Neural cell (in vitro differentiated cells): ENCODE measurements at regions not wholly inside any gene's neighbourhood (a gene's known extent, or its start where the extent isn't known, plus 50 kb on each side); places are given as distances from the start of the nearest gene placed in this dataset.
A peak's percentile ranks its signal among the peaks of the same experiment; 100 is the strongest.

Experiments
- H2AFZ ChIP-seq: fragments of 200-600, 300-800 bp; sonication (generic), shearing (Covaris generic); 2 replicates; pipeline ENCODE4 v1.6.0; 2014; ENCODE audit warnings: low read depth, mild to moderate bottlenecking, antibody characterized with exemption, low read length, moderate library complexity
- H3F3A ChIP-seq: fragments of 200-600 bp; shearing (Covaris generic); 2 replicates; pipeline ENCODE4 v1.6.1; 2016; ENCODE audit warnings: mild to moderate bottlenecking, moderate library complexity, mixed read lengths, antibody characterized with exemption, low read length; ENCODE audit not compliant: insufficient read depth, poor library complexity, severe bottlenecking
- H3K27ac ChIP-seq: fragments of 200-600, 300-800 bp; sonication (generic), shearing (Covaris generic); 2 replicates; pipeline ENCODE4 v1.5.1; 2014; ENCODE audit warnings: mild to moderate bottlenecking, low read length, moderate library complexity
- H3K27me3 ChIP-seq: fragments of 300-800, 200-600 bp; sonication (generic), shearing (Covaris generic); 2 replicates; pipeline ENCODE4 v1.6.0; 2014; ENCODE audit warnings: mild to moderate bottlenecking, low read depth, low read length, moderate library complexity; ENCODE audit not compliant: insufficient read depth
- H3K36me3 ChIP-seq: fragments of 300-800, 200-600 bp; sonication (generic), shearing (Covaris generic); 2 replicates; pipeline ENCODE4 v1.5.1; 2014; ENCODE audit warnings: mild to moderate bottlenecking, antibody characterized with exemption, low read length, moderate library complexity; ENCODE audit not compliant: insufficient read depth
- H3K4me2 ChIP-seq: fragments of 300-800, 200-600 bp; sonication (generic), shearing (Covaris generic); 2 replicates; pipeline ENCODE4 v1.6.0; 2014; ENCODE audit warnings: mild to moderate bottlenecking, low read length
- H3K4me3 ChIP-seq: fragments of 300-800, 200-600 bp; sonication (generic), shearing (Covaris generic); 2 replicates; pipeline ENCODE4 v1.5.1; 2014; ENCODE audit warnings: mild to moderate bottlenecking, low read length, moderate library complexity
- H3K79me2 ChIP-seq: fragments of 200-600 bp; shearing (Covaris generic); replicated peaks from 2 replicates; pipeline ENCODE4 v1.6.0; 2014; ENCODE audit warnings: mild to moderate bottlenecking, low read length, moderate library complexity; ENCODE audit not compliant: insufficient read depth
- H3K9ac ChIP-seq: fragments of 300-800, 200-600 bp; sonication (generic), shearing (Covaris generic); 2 replicates; pipeline ENCODE4 v1.6.1; 2016; ENCODE audit warnings: mild to moderate bottlenecking, low read length, mixed read lengths
- H3K9me2 ChIP-seq: fragments of 200-600 bp; shearing (Covaris generic); 2 replicates; pipeline ENCODE4 v1.6.1; 2016; ENCODE audit warnings: mild to moderate bottlenecking, low read length, mixed read lengths; ENCODE audit not compliant: insufficient read depth
- H3K9me3 ChIP-seq: fragments of 200-600, 300-800 bp; sonication (generic), shearing (Covaris generic); 2 replicates; pipeline ENCODE4 v1.6.1; 2016; ENCODE audit warnings: mild to moderate bottlenecking, mixed run types, low read length, moderate library complexity, mixed read lengths
- H4K20me1 ChIP-seq: fragments of 200-600 bp; shearing (Covaris generic); 2 replicates; pipeline ENCODE4 v1.6.1; 2016; ENCODE audit warnings: mild to moderate bottlenecking, mixed run types; ENCODE audit not compliant: insufficient read depth
- CTCF ChIP-seq: fragments of 450-650 bp; IDR thresholded peaks from 2 replicates; pipeline ENCODE4 v1.5.1; 2014; ENCODE audit warnings: antibody characterized with exemption, mild to moderate bottlenecking, moderate library complexity; ENCODE audit not compliant: poor library complexity, severe bottlenecking
- EP300 ChIP-seq: fragments of 450-650 bp; conservative IDR thresholded peaks from 2 replicates; pipeline ENCODE4 v1.6.1; 2014; ENCODE audit warnings: antibody characterized with exemption, mild to moderate bottlenecking, moderate library complexity; ENCODE audit not compliant: poor library complexity, severe bottlenecking
- EZH2 ChIP-seq: fragments of 200-600, 300-800 bp; shearing (Covaris generic), sonication (generic); IDR thresholded peaks from 2 replicates; pipeline ENCODE4 v1.6.1; 2014; ENCODE audit warnings: antibody characterized with exemption, low read length, borderline replicate concordance, mild to moderate bottlenecking; ENCODE audit not compliant: insufficient read depth, poor library complexity, severe bottlenecking
- MXI1 ChIP-seq: fragments of 450-650 bp; conservative IDR thresholded peaks from 2 replicates; pipeline ENCODE4 v1.6.1; 2014; ENCODE audit warnings: antibody characterized with exemption, mild to moderate bottlenecking; ENCODE audit not compliant: poor library complexity, severe bottlenecking
- POLR2AphosphoS5 ChIP-seq: IDR thresholded peaks from 2 replicates; pipeline ENCODE4 v1.6.1; 2012
- RAD21 ChIP-seq: fragments of 450-650 bp; conservative IDR thresholded peaks from 2 replicates; pipeline ENCODE4 v1.6.1; 2014; ENCODE audit warnings: antibody characterized with exemption, mild to moderate bottlenecking, moderate library complexity
- REST ChIP-seq: IDR thresholded peaks from 2 replicates; pipeline ENCODE4 v1.6.1; 2012; ENCODE audit warnings: borderline replicate concordance
- SMC3 ChIP-seq: fragments of 450-650 bp; conservative IDR thresholded peaks from 2 replicates; pipeline ENCODE4 v1.6.1; 2014; ENCODE audit warnings: antibody characterized with exemption, mild to moderate bottlenecking, moderate library complexity; ENCODE audit not compliant: poor library complexity
- TAF1 ChIP-seq: IDR thresholded peaks from 2 replicates; pipeline ENCODE4 v1.6.1; 2012; ENCODE audit warnings: low read depth

- Histone ChIP-seq H3K9me2 (no peaks in the 10 kb centered on the region), H3K9me3 (no peaks in the 10 kb centered on the region), H3K4me3 (no peak overlapping the region), H3K9ac (no peak overlapping the region), H3K36me3 (no peaks in the 10 kb centered on the region), H4K20me1 (no peaks in the 10 kb centered on the region), H3F3A (no peaks in the 10 kb centered on the region), H3K27me3 (no peaks in the 10 kb centered on the region), H3K79me2 (no peaks in the 10 kb centered on the region), H2AFZ (no peak overlapping the region), H3K27ac (no peak overlapping the region), H3K4me2 (no peak overlapping the region)
- no peak for TF ChIP-seq TAF1
- no peak for TF ChIP-seq CTCF
- TF ChIP-seq POLR2AphosphoS5: no peak
- TF ChIP-seq MXI1: no peak
- TF ChIP-seq REST: no peak
- no peak for TF ChIP-seq RAD21
Observed at GRCh38 chr14:78018283-78018682, 151.9 kb upstream of the NRXN3 start.

GRCh38 chr14:78022059-78022458, 148.1 kb upstream of the NRXN3 start:
- H3K9ac ChIP-seq: no peak overlapping the region
- no peaks in the 10 kb centered on the region for H3K9me3 ChIP-seq
- H2AFZ ChIP-seq: no peak overlapping the region
- no peaks in the 10 kb centered on the region for H3F3A ChIP-seq
- H3K4me2 ChIP-seq: no peak overlapping the region
- peak; percentile 89 for TF ChIP-seq SMC3
- peak; percentile 85 for TF ChIP-seq RAD21
- TF ChIP-seq POLR2AphosphoS5: no peak
- no peak for TF ChIP-seq REST
- TF ChIP-seq EZH2: no peak
- TF ChIP-seq MXI1: no peak
- TF ChIP-seq TAF1: no peak
- peak; percentile 78 for TF ChIP-seq CTCF
- TF ChIP-seq EP300: no peak
- H3K79me2 ChIP-seq: no peaks in the 10 kb centered on the region
- no peak overlapping the region for H3K4me3 ChIP-seq
- no peaks in the 10 kb centered on the region for H3K27me3 ChIP-seq
- no peaks in the 10 kb centered on the region for H3K36me3 ChIP-seq
- H3K27ac ChIP-seq: peak overlapping the region; percentile 30
- no peaks in the 10 kb centered on the region for H3K9me2 ChIP-seq
- no peaks in the 10 kb centered on the region for H4K20me1 ChIP-seq
